NCI-H1694 (cell line): ENCODE measurements at regions not wholly inside any gene's neighbourhood (a gene's known extent, or its start where the extent isn't known, plus 50 kb on each side); places are given as distances from the start of the nearest gene placed in this dataset.

Experiments used
- DNase-seq: peaks from one replicate; lab custom pipeline; 2025; lab: John Stamatoyannopoulos, UW

DNA sequence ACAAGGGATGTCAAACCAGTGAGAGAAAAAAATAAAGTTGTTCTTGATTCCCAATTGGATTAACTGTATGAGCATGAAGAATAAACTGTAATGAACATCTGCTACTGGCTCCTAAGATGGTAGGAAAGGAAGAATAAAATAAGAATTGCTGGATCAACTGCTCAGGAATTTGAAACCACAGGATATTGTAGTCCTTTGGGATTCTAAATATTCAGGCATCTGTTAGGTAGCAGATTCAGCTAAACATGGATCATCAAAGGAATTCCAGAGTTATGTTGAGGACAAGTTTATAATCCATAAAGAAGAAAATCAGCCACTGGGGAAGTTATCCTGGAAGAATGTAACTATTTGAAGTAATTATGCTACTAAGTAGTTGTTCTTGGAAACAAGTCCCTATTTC, 65.8 kb downstream of the ISL1 start:
- no peak for DNase-seq

DNA sequence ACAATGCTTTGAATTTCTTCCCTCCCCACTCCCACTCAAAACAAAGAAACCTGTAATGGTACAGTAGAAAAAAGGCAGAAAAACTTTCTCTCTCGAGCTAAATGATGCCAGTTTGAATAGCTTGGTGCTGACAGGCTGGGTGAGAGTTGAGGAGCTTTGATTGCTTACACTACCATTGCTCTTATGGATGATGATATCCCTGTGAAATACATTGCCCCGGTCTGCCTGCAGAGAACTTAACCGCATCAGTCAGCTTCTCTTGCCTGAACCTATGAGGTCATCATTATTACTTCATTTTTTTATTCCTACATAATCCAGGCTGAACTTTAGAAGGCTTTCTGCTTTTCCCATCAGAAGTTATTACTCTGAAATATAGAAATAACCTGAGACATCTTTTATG, 69.3 kb downstream of the ISL1 start:
- no peak for DNase-seq

DNA sequence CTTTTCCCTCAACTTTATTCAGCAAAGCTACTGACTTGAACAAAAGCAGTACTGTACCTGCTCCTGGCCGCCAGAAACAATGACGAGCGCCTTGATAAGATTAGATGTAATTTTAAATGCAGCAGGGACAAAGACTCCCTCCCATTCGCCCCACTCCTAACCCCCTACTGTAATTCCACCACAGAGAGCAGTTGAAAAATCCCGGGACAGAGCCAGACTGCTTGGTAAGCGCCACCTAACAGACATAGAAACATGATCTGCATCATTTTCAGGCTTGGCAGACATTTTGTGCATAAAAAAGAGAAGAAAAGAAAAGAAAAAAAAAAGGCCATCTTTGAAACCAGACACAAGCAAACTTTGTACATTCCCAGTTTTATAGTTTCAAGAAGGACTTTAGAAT, 81.9 kb downstream of the ISL1 start:
- DNase-seq, result no peak

DNA sequence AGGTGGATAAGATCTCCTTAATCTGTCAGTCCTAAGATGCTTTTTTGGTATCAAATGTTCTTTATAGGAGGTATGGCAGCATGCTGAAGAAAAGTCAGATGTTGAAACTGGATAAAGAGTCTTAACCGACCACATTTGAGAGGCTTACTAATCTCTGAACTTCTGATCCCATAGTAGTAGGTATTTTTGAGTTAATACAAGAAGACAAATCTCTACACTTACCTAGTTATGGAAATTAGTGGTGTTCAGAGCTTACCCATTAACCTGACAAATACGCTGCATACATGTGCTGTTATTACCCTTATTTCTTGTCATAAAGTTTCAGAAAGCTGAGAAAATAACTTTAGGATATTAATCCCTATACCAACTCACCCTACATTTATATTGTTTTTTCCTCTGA, 83.0 kb downstream of the ISL1 start:
- no peak for DNase-seq

DNA sequence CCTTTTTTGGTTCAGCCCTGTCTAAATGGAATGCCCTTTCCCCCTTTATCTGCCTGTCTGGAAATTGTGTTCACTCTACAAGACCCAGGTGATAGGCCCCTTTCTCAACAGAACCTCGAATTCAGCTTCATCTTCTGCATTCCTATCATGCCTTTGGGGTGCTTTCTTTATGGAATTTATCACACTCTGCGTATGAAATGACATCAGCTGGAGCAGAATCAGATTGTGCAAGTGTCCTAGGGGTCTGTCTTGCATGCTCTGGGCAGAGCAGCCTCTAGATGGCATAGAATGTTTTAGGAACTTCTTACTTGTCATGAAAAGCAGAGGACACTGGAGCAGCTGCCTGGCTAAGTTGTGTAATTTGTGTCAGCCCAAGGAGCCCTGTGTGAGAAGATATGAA, 84.9 kb downstream of the ISL1 start:
- no peak for DNase-seq

DNA sequence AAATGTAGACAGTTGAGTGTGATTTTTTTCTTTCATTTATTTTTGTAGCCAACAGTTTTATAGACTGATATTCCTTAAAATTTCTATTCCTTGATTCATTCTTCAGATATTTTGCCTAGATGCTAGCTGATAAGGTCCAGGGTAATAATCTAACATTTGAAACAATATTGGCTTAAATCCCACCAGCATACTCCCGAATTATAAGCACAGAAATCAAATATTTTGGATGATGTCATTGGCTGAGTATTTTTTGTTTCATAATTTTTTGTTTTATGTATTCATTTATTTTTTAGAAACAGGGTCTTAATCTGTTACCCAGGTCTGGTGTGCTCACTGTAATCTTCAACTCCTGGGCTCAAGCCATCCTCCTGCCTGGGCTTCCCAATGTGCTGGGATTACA, 88.4 kb downstream of the ISL1 start:
- DNase-seq, result no peak

DNA sequence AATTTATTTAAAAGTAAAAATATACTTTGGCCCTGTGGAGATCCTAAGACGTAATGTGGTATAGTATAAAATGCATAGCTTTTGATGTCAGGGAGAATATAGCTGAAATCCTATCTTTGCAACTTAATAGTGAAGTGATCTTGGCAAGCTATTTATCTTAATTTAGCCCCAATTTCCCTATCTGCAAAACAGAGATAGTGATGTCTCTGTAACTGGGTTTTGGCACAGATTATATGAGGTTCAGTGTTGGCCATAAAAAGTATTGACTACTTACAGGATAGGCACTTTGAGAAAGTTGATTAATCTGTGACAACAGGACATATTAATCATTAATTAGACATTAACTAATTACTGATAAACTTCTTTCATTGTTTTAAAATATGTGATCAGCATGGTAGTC, 89.2 kb downstream of the ISL1 start:
- DNase-seq, result no peak

DNA sequence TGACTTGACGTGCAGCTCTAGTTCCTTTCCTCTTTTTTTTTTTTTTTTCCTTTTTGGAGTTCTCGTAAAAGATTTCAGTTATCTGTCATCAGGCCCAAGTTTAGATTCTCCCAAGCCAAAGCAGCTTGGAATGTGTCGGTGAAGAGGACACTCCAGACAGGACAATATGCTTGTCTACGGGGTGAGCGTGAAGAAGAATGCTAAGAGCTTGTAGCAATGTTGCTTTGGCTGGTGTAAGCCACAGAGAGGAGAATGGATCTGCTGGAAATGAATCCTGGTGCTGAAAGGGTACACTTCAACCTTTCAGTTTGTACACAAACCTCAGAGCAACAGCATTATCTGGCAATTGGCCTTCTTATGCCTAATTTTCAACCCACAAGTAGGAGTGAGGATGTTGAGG, 92.4 kb downstream of the ISL1 start:
- no peak for DNase-seq

DNA sequence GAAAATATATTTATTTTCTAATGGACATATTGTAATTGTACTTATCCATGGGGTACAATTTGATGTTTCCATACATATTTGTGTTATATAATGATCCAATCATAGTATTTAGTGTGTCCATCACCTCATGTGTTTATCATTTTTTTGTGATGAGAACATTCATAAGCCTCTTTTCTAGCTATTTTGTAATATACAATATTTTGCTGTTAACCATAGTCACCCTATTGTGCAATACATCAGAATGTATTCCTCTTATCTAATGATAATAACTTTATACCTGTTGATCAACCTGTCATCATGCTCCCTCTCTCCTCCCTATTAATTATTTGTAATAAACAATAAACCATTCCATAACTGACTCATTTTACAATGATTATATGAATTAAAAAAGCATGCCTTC, 93.2 kb downstream of the ISL1 start:
- DNase-seq, result no peak

DNA sequence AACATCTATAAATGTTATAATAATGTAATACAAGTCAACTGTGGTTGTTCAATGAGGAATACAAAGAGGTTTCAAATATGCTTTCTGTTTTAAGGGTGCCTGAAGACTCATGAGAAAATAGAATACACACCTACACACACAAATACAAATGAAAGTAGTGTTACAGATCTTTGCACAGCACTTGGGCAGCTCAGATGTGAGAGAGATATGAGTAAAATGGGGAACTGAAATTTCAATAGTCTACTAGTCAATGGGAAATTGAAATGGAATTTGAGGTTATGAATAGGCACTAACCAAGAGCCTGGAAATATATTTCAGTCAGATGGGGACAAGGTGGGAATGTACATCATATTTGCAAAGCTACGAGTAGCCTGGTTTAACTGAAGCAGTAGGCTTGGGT, 96.6 kb downstream of the ISL1 start:
- DNase-seq, result no peak

DNA sequence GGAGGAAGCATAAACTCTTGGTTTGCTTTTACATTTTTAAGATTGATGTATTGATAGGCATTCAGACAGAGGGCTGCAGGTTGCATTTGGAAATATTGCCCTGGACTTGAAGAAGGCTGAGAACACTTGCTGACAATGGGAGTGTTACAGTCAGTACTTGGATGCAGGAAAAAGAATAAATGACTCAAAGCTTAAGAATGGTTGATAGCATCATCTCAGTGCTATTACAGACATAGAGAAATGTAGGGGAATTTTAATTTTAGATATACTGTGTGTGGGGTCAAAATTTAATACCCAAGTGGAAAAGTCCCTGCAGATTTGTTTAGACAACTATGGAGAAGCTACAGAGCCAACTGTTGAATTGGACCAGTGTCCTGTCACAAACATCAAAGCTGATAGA, 101.1 kb downstream of the ISL1 start:
- DNase-seq, result no peak

DNA sequence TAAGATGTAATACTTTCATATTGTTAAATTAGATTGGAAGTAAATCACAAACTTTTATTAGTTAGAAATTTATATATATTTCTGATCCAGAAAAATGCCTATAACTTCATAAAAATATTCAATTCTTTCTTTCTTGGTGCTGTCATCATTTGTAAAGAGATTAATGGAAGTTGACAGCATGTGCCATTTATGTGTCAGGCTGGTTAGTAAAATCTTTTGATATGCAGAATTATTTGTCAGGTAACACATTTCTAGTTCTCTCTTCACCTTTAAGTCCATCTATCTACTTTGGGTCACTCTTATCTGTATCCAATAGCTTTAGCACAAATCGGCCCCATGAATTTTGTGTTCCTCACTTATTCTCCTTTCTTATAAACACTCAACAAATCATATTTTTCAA, 102.9 kb downstream of the ISL1 start:
- DNase-seq, result no peak

DNA sequence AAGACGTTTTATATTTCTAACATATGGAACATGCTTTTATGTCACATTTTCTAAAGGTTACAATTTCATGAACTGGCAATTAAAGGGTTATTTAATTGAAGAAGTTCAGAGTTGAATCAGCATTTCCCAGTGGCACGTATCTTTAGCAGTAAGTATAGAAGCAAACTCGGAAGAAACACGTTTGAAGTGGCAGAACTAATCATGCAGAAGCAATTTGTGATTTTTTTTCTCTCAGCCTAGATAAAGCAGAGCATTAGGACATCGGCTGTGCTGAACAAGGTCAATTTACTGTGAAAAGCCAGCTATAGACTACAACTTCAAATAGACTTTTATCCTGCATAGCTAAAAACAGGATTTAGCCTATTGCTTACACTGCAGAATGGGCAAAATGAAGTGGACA, 104.7 kb downstream of the ISL1 start:
- no peak for DNase-seq

DNA sequence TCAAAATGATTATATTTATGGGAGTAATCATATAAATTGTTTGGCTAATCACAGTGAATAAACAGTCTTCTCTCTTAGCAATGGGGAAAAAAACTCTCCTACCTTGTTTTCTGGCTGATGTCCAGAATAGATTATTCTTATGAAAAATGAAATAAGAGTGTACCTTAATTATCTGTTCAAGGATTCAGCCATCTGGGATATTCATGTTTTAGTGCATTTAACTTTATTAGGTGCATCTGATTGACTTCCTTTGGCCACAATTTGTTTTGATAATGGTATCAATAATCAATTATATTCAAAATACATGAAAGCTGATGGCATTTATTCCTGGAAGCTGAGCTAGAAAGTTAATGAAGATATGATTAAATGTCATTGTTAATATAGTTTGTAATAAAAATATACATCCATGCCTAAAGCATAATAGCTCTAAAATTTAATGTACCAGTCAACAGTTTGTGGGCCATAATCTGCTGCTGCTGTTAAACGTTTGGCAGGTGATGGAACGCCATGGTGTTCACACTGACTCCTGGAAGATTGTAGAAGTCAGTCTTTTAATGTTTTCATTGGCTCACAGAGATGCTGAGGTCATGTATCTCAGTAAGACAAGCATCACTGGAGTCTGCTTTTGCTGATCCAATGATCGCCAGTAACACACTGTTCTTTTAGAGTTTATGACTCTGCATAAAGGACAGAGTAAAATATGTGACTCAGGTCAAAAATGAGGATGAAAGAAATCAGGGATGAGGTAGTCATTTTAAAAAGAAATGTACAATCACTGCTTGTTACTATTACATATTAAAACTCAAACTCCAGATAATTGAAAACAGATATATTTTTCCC, 105.8 kb downstream of the ISL1 start:
- DNase-seq, result no peak

DNA sequence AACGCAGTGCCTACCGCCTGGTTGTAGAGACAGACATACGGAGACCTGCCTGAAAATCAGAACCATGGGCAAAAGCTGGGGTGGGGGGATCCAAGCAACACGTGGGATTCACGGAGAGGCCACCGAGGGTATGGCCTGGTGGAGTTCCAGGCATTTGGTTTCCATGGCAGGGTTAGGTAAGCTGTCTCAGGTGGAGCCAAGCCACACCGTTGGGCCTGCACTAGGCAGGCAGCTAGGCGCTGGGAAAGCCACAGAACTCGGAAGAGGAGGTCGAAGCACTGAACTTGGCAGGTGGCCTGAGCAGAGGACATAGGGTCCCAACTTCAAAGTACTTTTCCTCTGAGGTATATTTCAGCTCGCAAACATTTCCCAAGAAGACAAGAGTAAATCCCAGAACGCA, 111.6 kb downstream of the ISL1 start:
- no peak for DNase-seq

DNA sequence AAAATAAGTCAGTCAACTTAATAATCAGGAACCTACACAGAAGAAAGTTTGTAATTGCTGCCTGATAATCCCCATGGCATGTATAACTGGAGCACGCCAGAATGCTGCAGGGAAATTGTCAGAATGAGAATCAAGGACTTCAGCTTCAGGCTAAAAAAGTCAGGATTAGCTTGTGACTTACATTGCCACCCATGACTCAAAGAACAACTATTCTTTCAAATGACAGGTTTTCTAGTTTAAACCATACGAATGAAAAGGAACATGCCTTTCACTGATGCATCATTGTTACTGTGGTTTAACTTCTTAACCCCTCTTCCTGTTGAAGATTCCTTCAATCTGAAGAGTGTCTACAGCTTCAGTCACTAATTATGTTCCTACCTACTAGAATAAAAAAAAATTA, 112.4 kb downstream of the ISL1 start:
- DNase-seq, result no peak

DNA sequence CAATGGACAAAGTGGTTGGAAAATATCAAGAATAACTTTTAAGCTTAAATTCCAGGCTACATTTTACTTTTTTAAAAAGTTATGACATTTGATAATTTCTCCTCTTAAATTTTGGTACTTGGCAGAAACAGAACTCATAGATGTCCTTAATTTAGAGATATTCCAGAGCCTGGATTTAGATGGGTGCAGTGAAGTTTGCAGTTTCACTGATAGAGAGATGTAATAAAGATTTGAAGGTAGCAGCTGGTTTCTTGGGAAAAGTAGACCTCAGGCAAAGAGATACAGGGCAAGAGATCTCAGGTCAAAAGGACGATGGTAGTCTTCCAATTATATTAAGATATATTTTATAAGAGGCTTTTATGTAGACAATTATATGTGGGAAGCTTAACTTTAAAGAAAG, 134.6 kb downstream of the ISL1 start:
- no peak for DNase-seq

DNA sequence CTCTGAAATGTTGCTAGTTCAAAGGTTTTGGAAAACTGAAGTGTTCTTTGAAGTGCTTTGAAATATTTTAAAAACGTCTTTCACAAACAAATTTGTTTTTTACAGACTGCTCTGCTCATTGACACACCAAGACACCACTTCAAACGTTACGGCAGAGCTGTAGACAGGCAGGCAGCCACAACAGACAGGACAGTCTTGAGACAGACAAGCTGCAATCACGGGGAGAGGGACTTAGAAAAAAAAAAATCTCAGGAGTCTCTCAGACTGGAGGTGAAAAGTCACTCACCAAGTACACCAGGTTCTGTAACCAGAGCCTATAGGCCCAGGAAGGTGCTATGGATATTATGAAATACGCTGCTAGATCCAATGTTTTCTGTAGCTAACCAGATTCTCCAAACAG, 135.4 kb downstream of the ISL1 start:
- DNase-seq, result no peak

DNA sequence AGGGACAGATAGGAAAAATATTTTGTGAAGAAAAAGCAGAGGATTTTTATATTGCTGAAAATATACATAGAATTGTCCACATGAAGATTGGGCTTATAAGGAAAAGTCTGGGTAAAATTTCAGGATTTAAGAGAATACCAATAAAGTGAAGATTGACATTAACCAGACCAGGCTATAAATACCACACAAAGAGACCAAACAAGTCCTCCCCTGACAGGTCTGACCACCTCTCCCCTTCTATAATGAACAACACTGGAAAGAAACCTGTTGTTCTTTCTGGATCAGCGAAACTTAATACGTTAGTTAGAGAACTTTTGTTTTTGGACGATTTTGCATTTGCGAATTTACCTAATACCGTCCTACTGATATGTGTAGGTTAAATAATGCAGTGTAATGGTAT, 138.3 kb downstream of the ISL1 start:
- DNase-seq, result no peak

DNA sequence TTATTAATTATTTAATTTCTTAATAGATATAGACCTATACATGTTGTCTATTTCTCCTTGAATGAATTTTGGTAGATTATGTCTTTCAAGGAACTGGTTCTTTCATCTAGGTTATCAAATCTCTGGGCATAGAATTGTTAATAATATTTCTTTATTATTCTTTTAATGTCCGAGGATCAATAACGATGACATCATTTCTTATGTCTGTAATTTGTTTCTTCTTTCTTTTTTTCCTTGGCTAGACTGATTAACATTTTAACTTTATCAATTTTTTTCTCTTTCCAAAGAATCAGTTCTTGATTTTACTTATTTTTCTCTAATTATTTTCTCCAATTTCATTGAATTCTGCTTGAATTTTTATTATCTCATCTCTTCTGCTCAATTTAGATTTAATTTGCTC, 156.0 kb downstream of the ISL1 start:
- no peak for DNase-seq

DNA sequence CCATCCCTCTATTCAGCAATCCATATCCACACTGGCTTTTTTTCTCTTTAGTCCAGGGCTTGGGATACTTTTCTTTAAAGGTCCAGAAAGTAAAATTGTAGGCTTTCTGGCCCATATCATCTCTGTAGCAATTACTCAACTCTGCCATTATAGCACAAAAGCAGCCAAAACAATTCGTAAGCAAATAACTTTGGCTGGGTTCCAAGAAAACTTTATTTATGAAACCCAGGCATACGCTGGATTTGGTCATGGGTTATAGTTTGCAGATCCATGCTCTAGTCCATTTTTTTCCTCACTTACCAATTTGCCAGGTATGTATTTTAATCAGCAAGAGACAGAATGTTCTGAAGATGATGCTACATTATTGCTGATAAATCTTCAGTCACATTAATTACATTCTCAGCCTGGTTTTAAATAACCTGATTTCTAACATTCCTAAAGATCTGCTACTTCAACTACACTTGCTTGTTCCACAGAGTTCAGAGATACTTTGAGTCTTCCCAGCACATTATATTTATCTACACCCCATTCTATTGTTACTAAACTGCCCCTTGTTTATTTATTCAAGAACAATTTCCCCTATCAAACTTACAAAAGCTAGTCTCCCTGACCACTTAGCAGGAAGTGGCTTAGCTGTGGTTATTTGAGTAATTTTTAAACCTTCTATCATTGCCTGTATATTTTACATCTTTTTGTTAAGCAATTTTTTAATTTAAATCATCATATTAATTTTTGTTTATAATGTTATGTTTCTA, 161.0 kb downstream of the ISL1 start:
- DNase-seq, result no peak

DNA sequence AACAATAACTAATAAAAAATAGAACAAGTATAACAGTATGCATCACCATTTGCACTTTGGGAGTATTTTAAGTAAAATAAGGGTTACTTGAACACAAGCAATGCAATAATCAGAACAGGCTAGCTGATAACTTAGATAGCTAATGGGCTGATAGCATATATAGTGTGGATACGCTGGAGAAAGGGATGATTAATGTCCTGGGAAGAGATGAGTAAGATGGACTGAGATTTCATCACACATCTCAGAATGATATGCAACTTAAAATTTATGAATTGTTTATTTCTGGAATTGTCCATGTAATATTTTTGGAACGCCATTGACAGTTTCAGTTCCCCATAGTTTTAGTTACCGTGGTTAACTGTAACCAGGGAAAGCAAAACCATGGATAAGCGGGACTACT, 173.6 kb downstream of the ISL1 start:
- DNase-seq, result no peak

DNA sequence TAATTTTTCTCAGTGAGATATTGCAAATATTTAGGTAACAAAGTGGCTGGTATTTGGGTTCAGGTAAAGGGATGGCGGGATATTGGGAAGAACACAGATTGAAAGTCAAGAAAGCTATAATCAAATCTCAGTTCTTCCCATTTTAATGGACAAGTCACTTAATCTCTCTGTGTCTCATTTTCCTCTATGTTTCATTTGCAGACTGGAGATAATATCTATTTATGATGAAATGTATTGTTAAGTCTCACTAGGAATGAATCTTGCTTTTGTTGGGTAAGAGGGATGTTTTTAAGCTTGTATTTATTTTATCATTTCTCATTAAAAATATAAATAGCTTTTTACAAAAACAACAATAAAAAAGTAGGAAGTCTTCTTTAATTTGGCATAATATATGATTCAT, 175.4 kb downstream of the ISL1 start:
- no peak for DNase-seq

DNA sequence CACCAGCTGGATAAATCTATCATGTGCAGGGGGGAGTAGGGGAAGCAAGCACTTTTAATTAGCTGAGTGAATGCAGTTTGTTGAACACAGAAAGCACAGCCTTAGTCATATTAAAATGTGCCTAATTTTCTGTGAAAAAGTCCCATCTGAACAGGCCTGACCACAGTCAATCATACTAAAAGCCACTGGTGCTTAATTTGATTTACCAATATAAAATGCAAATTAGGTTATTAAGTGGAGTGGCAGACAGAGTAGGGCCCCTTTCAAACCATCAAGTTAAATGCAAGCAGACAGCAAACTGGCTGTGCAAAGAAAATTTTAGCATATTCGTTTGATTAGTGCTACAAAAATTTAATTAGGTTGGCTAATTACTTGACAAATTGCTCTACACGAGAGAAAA, 176.1 kb downstream of the ISL1 start:
- no peak for DNase-seq
